BLaER1 treated with 17β-estradiol and CSF1 and Interleukin-3, amounts not matched to agents 10 nM and 100 nM (cell line): ENCODE measurements at regions not wholly inside any gene's neighbourhood (a gene's known extent, or its start where the extent isn't known, plus 50 kb on each side); places are given as distances from the start of the nearest gene placed in this dataset.
"Not testable (repeated sequence)": the region's sequence is repeated elsewhere in the genome, so short reads cannot be mapped to it uniquely, and the experiment has no call there.

ENCODE experiments used
- H3K27ac ChIP-seq, 11 experiments: shearing (Covaris generic); formaldehyde crosslinking; 2 replicates each; pipeline ENCODE4 v1.8.1; 2022
- H3K27me3 ChIP-seq, 11 experiments: shearing (Covaris generic); formaldehyde crosslinking; 2 replicates each; pipeline ENCODE4 v1.8.1; 2022
- H3K36me3 ChIP-seq, 11 experiments: shearing (Covaris generic); formaldehyde crosslinking; 2 replicates each; pipeline ENCODE4 v1.8.1; 2022
- H3K4me1 ChIP-seq, 10 experiments: shearing (Covaris generic); formaldehyde crosslinking; 2 replicates each; pipeline ENCODE4 v1.8.1; 2022
- H3K4me2 ChIP-seq, 11 experiments: shearing (Covaris generic); formaldehyde crosslinking; 2 replicates each; pipeline ENCODE4 v1.8.1; 2022
- H3K4me3 ChIP-seq, 10 experiments: shearing (Covaris generic); formaldehyde crosslinking; 2 replicates each; pipeline ENCODE4 v1.8.1; 2022
- H3K9ac ChIP-seq, 11 experiments: shearing (Covaris generic); formaldehyde crosslinking; 2 replicates each; pipeline ENCODE4 v1.8.1; 2022
- H3K9me3 ChIP-seq, 11 experiments: shearing (Covaris generic); formaldehyde crosslinking; replicated peaks in 1 of 11; 2 replicates each; pipeline ENCODE4 v1.8.1; 2022
- H4K20me1 ChIP-seq, 11 experiments: shearing (Covaris generic); formaldehyde crosslinking; 2 replicates each; pipeline ENCODE4 v1.8.1; 2022
- Cebpa-rat ChIP-seq, 11 experiments: shearing (Covaris generic); IDR thresholded peaks; 2 replicates each; pipeline ENCODE4 v1.8.1; 2022

- no peak overlapping the region for H3K9ac ChIP-seq
- H3K27ac ChIP-seq = no peak overlapping the region
- H4K20me1 ChIP-seq = no peaks in the 10 kb centered on the region
- no peak overlapping the region for H3K4me3 ChIP-seq
- TF ChIP-seq Cebpa-rat (IDR thresholded peaks at IDR 0.05) = no peak
- H3K36me3 ChIP-seq = no peaks in the 10 kb centered on the region
- H3K27me3 ChIP-seq = no peaks in the 10 kb centered on the region; a peak in 1 of 22 replicates
- H3K4me1 ChIP-seq = no peaks in the 10 kb centered on the region
- no peaks in the 10 kb centered on the region for H3K9me3 ChIP-seq
- H3K4me2 ChIP-seq = no peak overlapping the region
Measured at GRCh38 chr2:56583796-56584315, 400.1 kb downstream of the CCDC85A start.

GRCh38 chr2:56587456-56587855, 403.7 kb downstream of the CCDC85A start:
- H3K27me3 ChIP-seq = no peaks in the 10 kb centered on the region; a peak in 1 of 22 replicates
- H3K36me3 ChIP-seq = no peaks in the 10 kb centered on the region
- H3K9me3 ChIP-seq = no peaks in the 10 kb centered on the region
- H4K20me1 ChIP-seq = no peaks in the 10 kb centered on the region
- H3K4me2 ChIP-seq = no peak overlapping the region
- no peaks in the 10 kb centered on the region for H3K4me1 ChIP-seq
- no peak overlapping the region for H3K27ac ChIP-seq
- H3K4me3 ChIP-seq = no peak overlapping the region
- TF ChIP-seq Cebpa-rat (IDR thresholded peaks at IDR 0.05) = no peak
- no peak overlapping the region for H3K9ac ChIP-seq

- Histone ChIP-seq H3K36me3 (no peaks in the 10 kb centered on the region), H3K27me3 (no peaks in the 10 kb centered on the region), H4K20me1 (no peaks in the 10 kb centered on the region), H3K9me3 (no peaks in the 10 kb centered on the region), H3K4me3 (no peak overlapping the region), H3K4me1 (no peaks in the 10 kb centered on the region), H3K9ac (no peak overlapping the region), H3K4me2 (no peak overlapping the region), H3K27ac (no peak overlapping the region)
- TF ChIP-seq Cebpa-rat (IDR thresholded peaks at IDR 0.05) = no peak
Measured at GRCh38 chr2:56589194-56589593, 405.4 kb downstream of the CCDC85A start.

DNA sequence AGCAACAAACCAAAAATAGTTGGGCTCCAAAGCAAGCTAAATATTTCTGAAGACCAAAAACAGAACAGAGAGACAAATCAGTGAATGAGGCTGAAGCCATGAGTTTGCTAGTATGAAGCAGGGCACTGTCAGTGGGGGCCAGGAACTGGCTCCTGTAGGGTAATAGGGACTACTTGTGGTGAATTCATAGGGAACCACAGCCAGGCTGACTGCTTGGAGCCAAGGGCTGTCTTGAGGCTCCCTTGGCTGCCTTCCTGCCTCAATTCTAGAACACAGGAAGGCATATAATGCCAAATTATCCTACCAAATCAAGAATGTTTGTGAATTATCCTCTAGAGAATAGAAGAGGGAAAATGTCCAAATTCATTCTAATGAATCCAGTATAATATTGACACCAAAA, 406.0 kb downstream of the CCDC85A start:
- no peaks in the 10 kb centered on the region for H3K4me1 ChIP-seq
- no peaks in the 10 kb centered on the region for H3K36me3 ChIP-seq
- no peak overlapping the region for H3K27ac ChIP-seq
- no peak for TF ChIP-seq Cebpa-rat (IDR thresholded peaks at IDR 0.05)
- H3K4me2 ChIP-seq = no peak overlapping the region
- 0 out of 22 replicates have a peak, but pooled peaks cover 0 to 4% (median 0%) of the 10 kb centered on the region in 11 experiments for H3K9me3 ChIP-seq
- H3K9ac ChIP-seq = no peak overlapping the region
- no peaks in the 10 kb centered on the region for H3K27me3 ChIP-seq
- no peak overlapping the region for H3K4me3 ChIP-seq
- H4K20me1 ChIP-seq = no peaks in the 10 kb centered on the region

DNA sequence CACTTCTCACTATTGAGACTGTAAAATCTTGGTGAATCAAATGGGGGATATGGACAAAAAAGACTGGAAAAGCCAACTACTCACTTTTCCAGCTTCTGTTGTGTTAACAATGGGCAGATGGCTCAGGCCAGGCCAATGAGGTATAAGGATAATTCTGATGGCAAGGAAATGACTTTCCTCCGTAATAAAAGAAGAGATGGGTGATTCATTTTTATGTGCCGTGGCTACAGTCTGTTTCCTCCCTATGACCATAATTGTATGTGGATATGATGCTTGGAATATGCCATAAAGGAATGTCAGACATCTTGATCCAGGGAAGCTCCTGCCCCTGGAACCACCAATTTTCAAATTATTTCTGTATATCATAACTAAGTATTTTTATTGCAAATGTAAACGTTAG, 406.8 kb downstream of the CCDC85A start:
- no peak overlapping the region for H3K4me3 ChIP-seq
- H4K20me1 ChIP-seq = no peaks in the 10 kb centered on the region
- no peaks in the 10 kb centered on the region for H3K36me3 ChIP-seq
- no peaks in the 10 kb centered on the region for H3K27me3 ChIP-seq
- H3K4me1 ChIP-seq = no peaks in the 10 kb centered on the region
- no peak for TF ChIP-seq Cebpa-rat (IDR thresholded peaks at IDR 0.05)
- no peak overlapping the region for H3K9ac ChIP-seq
- H3K4me2 ChIP-seq = no peak overlapping the region
- H3K9me3 ChIP-seq = 0 out of 22 replicates have a peak, but pooled peaks cover 0 to 6% (median 0%) of the 10 kb centered on the region in 11 experiments
- H3K27ac ChIP-seq = no peak overlapping the region

DNA sequence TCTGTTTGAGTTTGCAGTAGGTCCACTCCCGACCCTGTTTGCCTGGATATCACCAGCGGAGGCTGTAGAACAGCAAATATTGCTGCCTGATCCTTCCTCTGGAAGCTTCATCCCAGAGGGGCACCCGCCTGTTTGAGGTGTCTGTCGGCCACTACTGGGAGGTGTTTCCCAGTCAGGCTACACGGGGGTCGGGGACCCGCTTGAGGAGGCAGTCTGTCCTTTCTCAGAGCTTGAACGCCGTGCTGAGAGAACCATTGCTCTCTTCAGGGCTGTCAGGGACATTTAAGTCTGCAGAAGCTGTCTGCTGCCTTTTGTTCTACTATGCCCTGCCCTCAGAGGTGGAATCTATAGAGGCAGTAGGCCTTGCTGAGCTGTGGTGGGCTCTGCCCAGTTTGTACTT, 422.3 kb downstream of the CCDC85A start:
- not testable (repeated sequence) for H3K4me2 ChIP-seq, H3K27me3 ChIP-seq, H3K4me3 ChIP-seq, H3K27ac ChIP-seq, H4K20me1 ChIP-seq, H3K9ac ChIP-seq, H3K4me1 ChIP-seq, H3K9me3 ChIP-seq, H3K36me3 ChIP-seq

- 0 out of 22 replicates have a peak, but pooled peaks cover 0 to 3% (median 0%) of the 10 kb centered on the region in 11 experiments for H3K9me3 ChIP-seq
- H3K9ac ChIP-seq = no peak overlapping the region
- no peak overlapping the region; a peak in 2 of 22 replicates for H3K4me2 ChIP-seq
- H4K20me1 ChIP-seq = no peaks in the 10 kb centered on the region
- no peaks in the 10 kb centered on the region for H3K27me3 ChIP-seq
- H3K27ac ChIP-seq = peak overlapping the region in 2 of 11 experiments; percentile 18 to 25; a peak in 2 of 22 replicates
- no peak overlapping the region for H3K4me3 ChIP-seq
- peaks cover 18 to 28% (median 20%) of the 10 kb centered on the region in 10 experiments for H3K4me1 ChIP-seq
- TF ChIP-seq Cebpa-rat (IDR thresholded peaks at IDR 0.05) = no peak
- H3K36me3 ChIP-seq = no peaks in the 10 kb centered on the region
Measured at GRCh38 chr2:56613254-56613653, 429.5 kb downstream of the CCDC85A start.

- no peaks in the 10 kb centered on the region for H4K20me1 ChIP-seq
- H3K4me1 ChIP-seq = peaks cover 18 to 28% (median 20%) of the 10 kb centered on the region in 10 experiments
- H3K9me3 ChIP-seq = peaks cover 0 to 10% (median 4%) of the 10 kb centered on the region in 11 experiments; a peak in 7 of 22 replicates
- H3K9ac ChIP-seq = no peak overlapping the region
- TF ChIP-seq Cebpa-rat (IDR thresholded peaks at IDR 0.05) = no peak
- H3K27ac ChIP-seq = peak overlapping the region in 2 of 11 experiments; percentile 18 to 25; a peak in 3 of 22 replicates
- H3K27me3 ChIP-seq = no peaks in the 10 kb centered on the region
- no peak overlapping the region; a peak in 1 of 22 replicates for H3K4me2 ChIP-seq
- H3K4me3 ChIP-seq = no peak overlapping the region
- no peaks in the 10 kb centered on the region for H3K36me3 ChIP-seq
Measured at GRCh38 chr2:56613920-56614319, 430.1 kb downstream of the CCDC85A start.

DNA sequence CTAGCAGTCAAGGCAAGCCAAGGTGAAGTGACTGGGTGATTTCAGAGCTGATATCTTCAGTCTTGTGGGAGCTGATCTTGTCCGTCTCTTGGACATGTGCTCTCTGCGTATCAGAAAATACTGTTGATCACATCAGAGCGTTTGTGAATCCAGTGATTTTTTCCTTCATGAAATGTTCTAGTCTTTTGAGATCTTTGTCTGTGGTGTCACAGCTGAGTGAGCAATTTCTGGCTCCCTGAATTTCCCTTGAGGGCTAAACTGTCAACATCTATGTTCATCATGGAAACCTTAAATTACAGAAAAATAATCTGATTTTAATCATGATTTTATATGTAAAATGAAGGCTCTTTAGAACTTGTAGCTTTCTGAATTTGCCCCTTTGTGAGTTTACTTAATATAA, 432.0 kb downstream of the CCDC85A start:
- Histone ChIP-seq H3K4me3 (no peak overlapping the region), H3K27ac (peak overlapping the region in 8 of 11 experiments; percentile 5 to 66 (median 62); a peak in 13 of 22 replicates), H4K20me1 (no peaks in the 10 kb centered on the region), H3K4me1 (peaks cover 18 to 28% (median 20%) of the 10 kb centered on the region in 10 experiments), H3K27me3 (no peaks in the 10 kb centered on the region), H3K9me3 (peaks cover 0 to 16% (median 6%) of the 10 kb centered on the region in 11 experiments; a peak in 7 of 22 replicates), H3K36me3 (no peaks in the 10 kb centered on the region), H3K4me2 (peak overlapping the region; percentile 25 to 68 (median 57)), H3K9ac (peak overlapping the region in 4 of 11 experiments; percentile 22 to 56 (median 34); a peak in 6 of 22 replicates)
- no peak for TF ChIP-seq Cebpa-rat (IDR thresholded peaks at IDR 0.05)

GRCh38 chr2:56624181-56624580, 440.4 kb downstream of the CCDC85A start:
- Histone ChIP-seq H4K20me1 (no peaks in the 10 kb centered on the region), H3K9ac (no peak overlapping the region), H3K9me3 (peaks cover 0 to 6% (median 0%) of the 10 kb centered on the region in 11 experiments; a peak in 3 of 22 replicates), H3K4me2 (no peak overlapping the region), H3K4me1 (no peaks in the 10 kb centered on the region), H3K36me3 (no peaks in the 10 kb centered on the region), H3K27ac (no peak overlapping the region), H3K27me3 (no peaks in the 10 kb centered on the region), H3K4me3 (no peak overlapping the region)
- TF ChIP-seq Cebpa-rat (IDR thresholded peaks at IDR 0.05) = no peak
